H9 (cell line): ENCODE measurements at regions not wholly inside any gene's neighbourhood (a gene's known extent, or its start where the extent isn't known, plus 50 kb on each side); places are given as distances from the start of the nearest gene placed in this dataset.

Experiments
- DNase-seq: peaks from one replicate; pipeline ENCODE4 v3.0.0-alpha.2; 2017
- H2AFZ ChIP-seq: one replicate; pipeline ENCODE4 v1.6.1; 2013; ENCODE audit warnings: mild to moderate bottlenecking, low read length, control low read depth, moderate library complexity
- H2AK5ac ChIP-seq: 2 replicates; pipeline ENCODE4 v1.6.1; 2013; ENCODE audit warnings: low read length, control low read depth, mixed read lengths; ENCODE audit not compliant: insufficient read length
- H2BK120ac ChIP-seq: one replicate; pipeline ENCODE4 v1.6.1; 2013; ENCODE audit warnings: low read depth, mild to moderate bottlenecking, low read length, control low read depth, inconsistent platforms; ENCODE audit not compliant: poor library complexity, severe bottlenecking
- H2BK12ac ChIP-seq: 2 replicates; pipeline ENCODE4 v1.6.1; 2013; ENCODE audit warnings: low read length, control low read depth, mixed read lengths, low read depth; ENCODE audit not compliant: insufficient read length
- H2BK15ac ChIP-seq: 2 replicates; pipeline ENCODE4 v1.6.1; 2013; ENCODE audit warnings: low read depth, low read length, control low read depth
- H2BK20ac ChIP-seq: one replicate; pipeline ENCODE4 v1.6.1; 2013; ENCODE audit warnings: low read depth, mild to moderate bottlenecking, low read length, control low read depth, inconsistent platforms; ENCODE audit not compliant: poor library complexity, severe bottlenecking
- H2BK5ac ChIP-seq: 2 replicates; pipeline ENCODE4 v1.6.1; 2013; ENCODE audit warnings: low read length, control low read depth, mixed read lengths; ENCODE audit not compliant: insufficient read length
- H3K14ac ChIP-seq: 2 replicates; pipeline ENCODE4 v1.6.1; 2013; ENCODE audit warnings: low read length, control low read depth; ENCODE audit not compliant: insufficient read depth
- H3K18ac ChIP-seq: 2 replicates; pipeline ENCODE4 v1.6.1; 2013; ENCODE audit warnings: low read depth, mild to moderate bottlenecking, mixed read lengths, low read length, control low read depth; ENCODE audit not compliant: insufficient read length
- H3K23ac ChIP-seq: 2 replicates; pipeline ENCODE4 v1.6.1; 2013; ENCODE audit warnings: low read length, control low read depth, mixed read lengths, low read depth; ENCODE audit not compliant: insufficient read length
- H3K23me2 ChIP-seq: 2 replicates; pipeline ENCODE4 v1.6.1; 2013; ENCODE audit warnings: low read depth, mild to moderate bottlenecking, mixed read lengths, low read length, control low read depth; ENCODE audit not compliant: insufficient read length, poor library complexity, severe bottlenecking
- H3K27ac ChIP-seq: 2 replicates; pipeline ENCODE4 v1.5.1; 2013; ENCODE audit warnings: low read length, control low read depth, mixed read lengths, low read depth; ENCODE audit not compliant: insufficient read length
- H3K27me3 ChIP-seq: 2 replicates; pipeline ENCODE4 v1.6.1; 2013; ENCODE audit warnings: low read length, control low read depth, inconsistent platforms; ENCODE audit not compliant: insufficient read depth
- H3K4ac ChIP-seq: 2 replicates; pipeline ENCODE4 v1.6.1; 2013; ENCODE audit warnings: low read depth, mild to moderate bottlenecking, control low read depth, inconsistent platforms, low read length, moderate library complexity
- H3K4me1 ChIP-seq: 2 replicates; pipeline ENCODE4 v1.6.1; 2013; ENCODE audit warnings: low read length, control low read depth, inconsistent platforms; ENCODE audit not compliant: insufficient read depth
- H3K4me2 ChIP-seq: 2 replicates; pipeline ENCODE4 v1.6.1; 2013; ENCODE audit warnings: low read length, control low read depth, mixed read lengths; ENCODE audit not compliant: insufficient read length, insufficient read depth
- H3K56ac ChIP-seq: 2 replicates; pipeline ENCODE4 v1.6.1; 2013; ENCODE audit warnings: low read depth, mild to moderate bottlenecking, mixed read lengths, low read length, control low read depth; ENCODE audit not compliant: insufficient read length
- H3K79me1 ChIP-seq: 2 replicates; pipeline ENCODE4 v1.6.1; 2013; ENCODE audit warnings: low read depth, mild to moderate bottlenecking, moderate library complexity, low read length, control low read depth, inconsistent platforms; ENCODE audit not compliant: insufficient read depth, poor library complexity, severe bottlenecking
- H3K79me2 ChIP-seq: 2 replicates; pipeline ENCODE4 v1.6.1; 2013; ENCODE audit warnings: low read length, control low read depth, inconsistent platforms; ENCODE audit not compliant: insufficient read depth
- H3K9ac ChIP-seq: 2 replicates; pipeline ENCODE4 v1.6.1; 2013; ENCODE audit warnings: low read length, control low read depth, mixed read lengths; ENCODE audit not compliant: insufficient read length; ENCODE audit errors: extremely low read depth
- H3K9me3 ChIP-seq: one replicate; pipeline ENCODE4 v1.6.1; 2013; ENCODE audit warnings: low read depth, low read length, inconsistent platforms; ENCODE audit not compliant: control insufficient read depth
- H3T11ph ChIP-seq: one replicate; pipeline ENCODE4 v1.6.1; 2013; ENCODE audit warnings: mild to moderate bottlenecking, low read length, control low read depth, inconsistent platforms
- H4K20me1 ChIP-seq: one replicate; pipeline ENCODE4 v1.6.1; 2013; ENCODE audit not compliant: control insufficient read depth, insufficient read length, insufficient read depth
- H4K5ac ChIP-seq: 2 replicates; pipeline ENCODE4 v1.6.1; 2013; ENCODE audit warnings: low read depth, mild to moderate bottlenecking, mixed read lengths, low read length, control low read depth; ENCODE audit not compliant: insufficient read length
- H4K8ac ChIP-seq: replicated peaks from 2 replicates; pipeline ENCODE4 v1.6.1; 2013; ENCODE audit warnings: low read length, control low read depth, mixed read lengths, low read depth; ENCODE audit not compliant: insufficient read length
- H4K91ac ChIP-seq: 2 replicates; pipeline ENCODE4 v1.6.1; 2013; ENCODE audit warnings: low read depth, mild to moderate bottlenecking, moderate library complexity, mixed read lengths, low read length, control low read depth; ENCODE audit not compliant: insufficient read length
- H3K27ac Mint-ChIP-seq, 3 experiments: 2 replicates in 2 of 3; 3 replicates in 1 of 3; pipeline ENCODE4 v1.8.0; 2020 to 2021; ENCODE audit warnings: mixed read lengths in 3 of 3, mild to moderate bottlenecking in 1 of 3, moderate library complexity in 1 of 3
- H3K27me3 Mint-ChIP-seq: 2 replicates; pipeline ENCODE4 v1.8.0; 2021; ENCODE audit warnings: low read depth, mild to moderate bottlenecking, moderate library complexity, mixed read lengths
- H3K36me3 Mint-ChIP-seq, 3 experiments: 2 replicates in 2 of 3; 3 replicates in 1 of 3; pipeline ENCODE4 v1.8.0; 2020 to 2021; ENCODE audit warnings: low read depth in 3 of 3, mixed read lengths in 3 of 3; ENCODE audit not compliant: insufficient read depth in 1 of 3
- H3K4me1 Mint-ChIP-seq, 2 experiments: 2 replicates each; pipeline ENCODE4 v1.8.0; 2020; ENCODE audit warnings: mixed read lengths in 2 of 2
- H3K4me3 Mint-ChIP-seq, 2 experiments: 2 replicates in 1 of 2; 3 replicates in 1 of 2; pipeline ENCODE4 v1.8.0; 2020 to 2021; ENCODE audit warnings: mild to moderate bottlenecking in 2 of 2, mixed read lengths in 2 of 2, moderate library complexity in 1 of 2
- H3K9me3 Mint-ChIP-seq, 2 experiments: 2 replicates in 1 of 2; 3 replicates in 1 of 2; pipeline ENCODE4 v1.8.0; 2020; ENCODE audit warnings: mild to moderate bottlenecking in 2 of 2, mixed read lengths in 2 of 2, moderate library complexity in 1 of 2
- CTCF ChIP-seq: fragments of 200-600 bp; sonication (generic); conservative IDR thresholded peaks from 3 replicates; pipeline ENCODE4 v1.8.0; 2021; ENCODE audit warnings: antibody characterized with exemption, mild to moderate bottlenecking
- WGBS: extraction: QIAGEN DNeasy Blood & Tissue Kit; methylation state at CpG from one replicate; pipeline ENCODE4 v1.1.7; 2013; ENCODE audit warnings: missing lambda C conversion rate, low lambda C conversion rate, mixed read lengths; ENCODE audit not compliant: insufficient read length; ENCODE audit errors: extremely low coverage; 5-methylcytosine and 5-hydroxymethylcytosine counted together

- Mint-ChIP-seq H3K27me3 (no peaks in the 10 kb centered on the region), H3K36me3 (no peaks in the 10 kb centered on the region), H3K9me3 (no peaks in the 10 kb centered on the region), H3K4me1 (peaks cover 0 to 3% of the 10 kb centered on the region in 2 experiments; a peak in 1 of 4 replicates), H3K4me3 (no peak overlapping the region), H3K27ac (no peak overlapping the region)
- Histone ChIP-seq H3K4me2 (no peak overlapping the region), H4K5ac (no peak overlapping the region), H3K9me3 (no peaks in the 10 kb centered on the region), H2BK20ac (no peak overlapping the region), H3K23me2 (no peaks in the 10 kb centered on the region), H3K9ac (no peak overlapping the region), H2BK120ac (no peak overlapping the region), H4K91ac (no peak overlapping the region), H3K4ac (no peak overlapping the region), H3K79me2 (no peaks in the 10 kb centered on the region), H3K18ac (no peak overlapping the region), H3K27me3 (no peaks in the 10 kb centered on the region), H2AFZ (no peak overlapping the region), H2BK15ac (no peak overlapping the region), H3K79me1 (no peaks in the 10 kb centered on the region), H3K56ac (no peak overlapping the region), H3T11ph (no peak overlapping the region), H3K4me1 (no peaks in the 10 kb centered on the region), H3K27ac (no peak overlapping the region), H4K8ac (no peak overlapping the region), H2BK12ac (no peak overlapping the region), H3K14ac (no peak overlapping the region), H2AK5ac (no peak overlapping the region), H3K23ac (no peak overlapping the region), H4K20me1 (no peaks in the 10 kb centered on the region), H2BK5ac (no peak overlapping the region)
- DNase-seq = no peak
- no CpG with 5 or more reads among the region's 1 CpG for WGBS
- no peak for TF ChIP-seq CTCF
These were observed 59.7 kb upstream of the NAP1L1 start for GRCh38 chr12:76144245-76144549.
